GM18505 (cell line): ENCODE measurements at regions not wholly inside any gene's neighbourhood (a gene's known extent, or its start where the extent isn't known, plus 50 kb on each side); places are given as distances from the start of the nearest gene placed in this dataset.
"Not testable (repeated sequence)": the region's sequence is repeated elsewhere in the genome, so short reads cannot be mapped to it uniquely, and the experiment has no call there.

ENCODE experiments used
- ATAC-seq: cut with Tn5 transposase; IDR thresholded peaks from one replicate; pipeline ENCODE4 v1.9.1; 2021; ENCODE audit not compliant: unreplicated experiment
- POLR2A ChIP-seq: IDR thresholded peaks from 4 replicates; pipeline ENCODE4 v1.6.1; 2011; ENCODE audit warnings: borderline replicate concordance; ENCODE audit not compliant: insufficient read depth, insufficient read length; ENCODE audit errors: extremely low read depth

DNA sequence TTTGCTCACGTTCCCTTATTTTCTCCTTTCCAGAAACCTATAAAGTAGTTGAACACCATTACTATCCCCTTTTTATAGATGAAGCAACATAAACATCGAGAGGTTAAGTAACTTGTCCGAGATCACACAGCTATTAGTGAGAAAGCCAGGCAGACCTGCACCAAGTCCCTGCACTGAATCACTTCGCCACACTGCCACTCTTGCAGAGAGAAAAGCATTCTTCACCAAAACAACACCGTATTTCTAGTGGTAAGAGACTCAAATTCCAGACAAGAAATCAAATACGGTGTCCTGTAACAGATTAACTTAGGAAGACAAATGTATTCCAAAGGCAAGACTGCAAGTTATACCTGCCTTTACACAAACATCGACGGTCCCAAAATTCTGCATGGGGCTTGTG is 82.0 kb upstream of the DMRT1 start:
- no peak for TF ChIP-seq POLR2A
- no peak for ATAC-seq

DNA sequence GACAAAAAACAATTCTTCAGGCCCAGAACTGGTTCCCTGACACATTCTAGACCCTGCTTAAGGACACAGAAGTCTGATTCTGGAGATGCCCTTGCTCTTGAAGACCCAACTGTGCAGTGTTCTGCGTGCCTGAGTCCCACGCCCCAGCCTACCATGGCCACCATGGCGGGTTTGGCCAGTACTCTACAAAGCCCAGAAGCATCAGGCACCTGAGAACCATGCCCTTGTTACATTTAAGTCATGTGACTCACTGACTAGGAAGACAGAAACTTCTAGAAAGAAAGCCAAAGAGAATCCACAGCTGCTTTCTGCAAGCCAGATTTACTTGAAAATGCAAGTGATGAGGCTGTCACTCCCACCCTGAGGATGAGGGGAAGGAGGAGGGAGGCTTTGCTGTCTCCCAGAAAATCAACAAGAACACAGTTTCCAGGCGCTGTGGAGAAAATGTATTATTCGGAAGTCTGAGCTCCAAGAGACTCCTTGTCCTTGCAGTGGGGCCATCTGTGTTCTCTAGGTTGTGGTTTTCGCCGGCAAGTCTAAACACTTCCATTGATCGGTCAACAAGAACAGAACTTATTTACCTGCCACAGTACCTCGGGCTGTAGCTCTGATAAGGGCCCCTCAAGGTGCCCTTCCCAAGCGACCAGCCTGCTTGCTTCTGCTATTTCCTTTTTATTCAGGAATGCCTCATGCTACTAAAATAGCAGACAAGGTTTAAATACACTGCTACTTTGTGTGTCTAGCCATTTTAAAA is 81.3 kb upstream of the DMRT1 start:
- TF ChIP-seq POLR2A = no peak
- ATAC-seq = no peak

DNA sequence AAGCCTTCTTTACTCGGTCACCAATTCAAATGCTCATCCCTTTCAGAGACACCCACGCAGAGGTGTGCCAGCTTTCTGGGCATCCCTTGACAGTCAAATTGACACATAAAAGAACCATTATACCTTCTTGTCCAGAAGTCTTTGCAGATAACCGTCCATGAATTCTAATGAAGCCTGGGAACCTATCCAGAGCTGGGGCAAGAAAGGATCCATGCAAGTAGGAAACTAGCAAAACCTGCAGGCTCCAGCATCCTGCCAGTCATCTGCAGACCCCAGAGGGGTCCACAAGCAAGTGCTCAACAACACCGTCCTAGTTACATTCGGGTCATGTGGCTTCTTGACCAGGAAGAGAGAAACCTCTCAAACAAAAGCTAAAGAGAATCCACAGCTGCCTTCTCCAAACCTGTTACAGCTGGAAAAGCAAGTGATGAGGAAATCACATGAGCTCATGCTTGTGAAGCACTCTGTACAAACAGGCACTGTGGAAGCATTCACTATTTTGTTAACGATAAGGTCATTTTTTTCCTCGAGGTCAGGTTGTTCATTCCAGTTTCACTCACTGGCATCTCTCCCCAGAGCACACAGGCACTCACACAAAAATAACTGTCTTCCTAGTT is 80.2 kb upstream of the DMRT1 start:
- no peak for TF ChIP-seq POLR2A
- ATAC-seq = no peak

DNA sequence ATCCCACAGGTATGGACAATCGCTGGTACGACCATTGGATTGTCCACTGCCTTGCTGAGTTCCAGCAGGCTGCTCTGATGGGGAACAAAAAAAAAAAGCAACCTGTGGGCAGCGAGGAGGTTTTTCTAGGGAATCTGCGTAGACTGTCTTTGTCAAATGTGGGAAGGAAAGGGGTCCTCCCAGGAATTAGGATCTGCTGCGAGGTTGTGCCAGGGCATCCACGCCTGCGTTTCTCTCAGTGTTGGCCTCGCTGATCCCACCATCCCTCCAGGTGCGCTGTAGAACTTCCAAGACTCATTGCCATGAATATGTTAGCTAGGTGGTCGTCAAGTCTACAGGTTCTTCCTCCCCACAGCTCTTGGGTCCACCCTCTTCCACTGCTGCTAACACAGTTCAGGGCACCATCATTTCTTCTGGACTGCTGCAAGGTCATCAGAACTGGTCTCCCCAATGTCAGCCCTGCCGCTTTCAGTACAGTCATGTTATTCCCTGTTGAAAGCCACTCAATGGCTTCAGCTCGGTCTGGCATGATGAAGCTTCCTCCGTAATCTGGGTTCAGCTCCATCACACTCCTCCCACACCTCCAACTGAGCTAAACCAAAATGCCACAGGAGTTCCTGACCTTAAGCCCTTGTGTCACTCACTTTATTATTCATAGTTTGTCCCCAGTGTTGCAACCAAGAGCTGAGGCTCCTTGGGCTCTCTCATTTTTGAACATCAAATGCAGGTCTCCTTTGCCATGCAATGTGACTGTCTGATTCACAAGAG is 79.5 kb upstream of the DMRT1 start:
- no peak for ATAC-seq
- TF ChIP-seq POLR2A = no peak

DNA sequence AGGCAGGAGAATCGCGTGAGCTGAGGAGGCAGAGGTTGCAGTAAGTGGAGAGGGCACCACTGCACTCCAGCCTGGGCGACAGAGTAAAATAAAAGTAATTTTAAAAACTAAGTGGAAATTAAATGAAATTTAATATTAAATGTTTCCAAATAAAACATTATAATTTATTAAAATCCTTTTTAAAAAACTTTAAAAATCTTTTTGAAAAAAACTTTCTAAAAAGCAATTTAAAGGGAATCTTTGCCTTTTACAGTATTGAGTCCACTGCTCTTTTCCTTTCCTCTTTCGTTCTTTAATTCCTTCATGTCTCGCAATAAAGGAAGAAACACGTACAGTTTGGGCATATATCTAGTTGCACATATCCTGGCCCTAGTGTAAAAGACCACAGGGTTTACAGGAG is 77.8 kb upstream of the DMRT1 start:
- ATAC-seq = no peak
- no peak for TF ChIP-seq POLR2A

DNA sequence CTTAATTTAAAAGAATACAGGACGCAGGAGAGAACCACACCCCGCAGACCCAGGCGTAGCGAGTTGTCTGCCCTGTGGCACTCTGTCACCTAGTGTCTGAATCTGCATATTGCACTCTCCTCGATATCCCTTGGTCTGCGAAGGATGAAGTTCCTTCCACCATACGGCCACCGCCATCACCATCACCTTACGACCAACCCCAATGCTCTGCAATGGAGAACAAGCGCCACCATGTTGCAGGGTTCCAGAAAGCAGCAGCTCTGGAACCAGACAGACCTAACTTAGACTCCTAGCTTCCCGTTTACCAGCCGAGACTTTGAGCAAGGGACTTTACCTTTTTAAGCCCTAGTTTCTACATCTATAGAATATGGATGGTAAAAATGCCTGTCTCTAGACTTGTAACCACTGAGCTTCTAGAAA is 77.4 kb upstream of the DMRT1 start:
- ATAC-seq = peak; percentile 86
- no peak for TF ChIP-seq POLR2A

DNA sequence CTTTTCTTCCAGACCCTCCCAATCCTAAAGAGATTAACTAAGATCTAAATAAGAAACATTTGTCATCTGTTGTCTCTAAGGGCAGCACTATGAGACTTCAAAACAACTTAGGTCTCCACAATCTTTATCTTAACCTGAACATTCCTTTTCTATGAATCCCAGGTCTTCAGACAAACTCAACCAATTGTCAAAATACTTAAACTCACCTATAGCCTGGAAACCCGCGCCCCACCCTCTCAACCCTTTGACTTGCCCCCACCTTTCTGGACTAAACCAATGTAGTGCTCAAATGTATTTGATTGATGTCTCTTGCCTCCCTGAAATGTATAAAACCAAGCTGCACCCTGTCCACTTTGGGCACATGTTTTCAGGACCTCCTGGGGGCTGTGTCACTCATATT is 76.5 kb upstream of the DMRT1 start:
- TF ChIP-seq POLR2A = no peak
- ATAC-seq = no peak

DNA sequence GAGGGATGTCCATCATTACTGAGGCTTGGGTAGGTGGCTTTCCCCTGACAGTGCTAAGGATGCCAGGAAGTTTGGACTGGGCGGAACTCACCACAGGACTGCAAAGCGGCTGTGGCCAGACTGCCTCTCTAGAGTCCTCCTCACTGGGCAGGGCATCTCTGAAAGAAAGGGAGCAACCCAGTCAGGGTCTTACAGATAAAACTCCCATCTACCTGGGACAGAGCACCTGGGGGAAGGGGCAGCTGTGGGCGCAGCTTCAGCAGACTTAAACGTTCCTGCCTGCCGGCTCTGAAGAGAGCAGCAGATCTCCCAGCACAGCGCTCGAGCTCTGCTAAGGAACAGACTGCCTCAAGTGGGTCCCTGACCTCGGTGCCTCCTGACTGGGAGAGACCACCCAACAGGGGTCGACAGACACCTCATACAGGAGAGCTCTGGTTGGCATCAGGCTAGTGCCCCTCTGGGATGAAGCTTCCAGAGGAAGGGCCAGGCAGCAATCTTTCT is 74.4 kb upstream of the DMRT1 start:
- not testable (repeated sequence) for ATAC-seq

DNA sequence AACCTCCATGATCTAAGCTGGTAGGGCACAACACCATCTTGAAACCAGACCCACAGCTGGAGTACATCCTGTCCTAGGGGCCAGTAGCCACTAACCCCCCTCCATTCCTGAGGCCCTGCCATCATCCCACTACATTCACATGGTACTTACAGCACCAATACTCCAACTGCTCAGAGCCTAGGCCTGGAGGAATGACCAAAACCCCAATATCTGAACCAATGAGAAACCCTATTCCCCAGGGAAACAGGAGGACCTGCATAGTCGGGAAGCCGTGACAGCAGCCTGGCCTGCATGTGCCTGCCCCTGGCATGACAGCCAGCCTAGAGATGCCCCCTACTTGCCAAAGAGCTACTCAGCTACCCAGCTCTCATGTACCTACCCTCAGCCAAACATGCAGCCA is 65.4 kb upstream of the DMRT1 start:
- no peak for ATAC-seq
- TF ChIP-seq POLR2A = no peak

DNA sequence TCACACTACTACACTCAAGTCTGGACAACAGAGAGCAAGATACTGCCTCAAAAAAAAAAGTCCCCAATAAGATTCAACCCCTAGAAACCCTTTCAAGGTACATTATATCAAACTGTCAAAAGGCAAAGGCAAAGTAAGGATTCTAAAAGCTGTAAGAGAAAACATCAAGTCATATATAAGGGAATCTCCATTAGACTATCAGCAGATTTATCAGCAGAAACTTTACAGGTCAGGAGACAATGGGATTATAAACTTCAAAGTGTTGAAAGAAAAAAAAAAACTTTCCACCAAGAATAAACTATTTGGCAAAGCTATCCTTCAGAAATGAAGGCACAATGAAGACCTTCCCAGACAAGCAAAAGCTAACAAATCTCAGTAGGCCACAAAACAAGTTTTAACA is 63.5 kb upstream of the DMRT1 start:
- no peak for ATAC-seq
- TF ChIP-seq POLR2A = no peak

DNA sequence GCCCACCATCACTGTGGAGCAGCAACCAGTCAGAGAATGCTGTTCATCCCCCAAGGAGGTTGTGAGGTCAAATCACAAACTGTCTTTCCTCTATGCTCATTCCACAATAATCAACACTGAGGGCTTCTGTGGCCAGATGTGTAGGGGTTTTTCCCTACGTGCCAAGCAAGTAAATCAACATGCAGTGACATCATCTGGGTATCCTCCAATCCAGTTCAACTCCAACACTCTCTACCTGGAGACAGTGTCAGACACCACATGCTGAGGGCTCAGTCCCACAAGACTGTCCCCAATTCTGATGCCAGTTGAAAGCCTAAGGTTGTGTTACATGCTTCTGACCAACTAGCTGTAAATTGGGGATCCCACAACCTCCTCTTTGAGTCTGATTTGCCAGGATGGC is 57.3 kb upstream of the DMRT1 start:
- ATAC-seq = no peak
- no peak for TF ChIP-seq POLR2A

DNA sequence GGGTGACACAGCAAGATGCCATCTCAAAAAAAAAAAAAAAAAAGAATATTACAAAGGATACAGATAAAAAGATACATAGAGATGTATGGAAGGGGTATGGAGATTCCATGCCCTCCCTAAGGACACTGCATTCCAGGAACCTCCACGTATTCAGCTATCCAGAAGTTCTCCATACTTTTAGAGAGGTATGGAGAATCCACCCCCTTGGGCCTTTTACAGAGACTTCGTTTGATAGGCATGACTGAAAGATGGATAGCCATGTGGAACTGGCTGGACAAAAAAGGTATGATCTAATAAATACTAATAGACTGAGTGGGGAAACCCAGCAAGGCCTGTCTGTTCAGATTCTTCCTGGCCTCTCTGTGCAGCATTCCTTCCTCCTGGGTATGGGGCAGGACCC is 56.6 kb upstream of the DMRT1 start:
- ATAC-seq = no peak
- no peak for TF ChIP-seq POLR2A

DNA sequence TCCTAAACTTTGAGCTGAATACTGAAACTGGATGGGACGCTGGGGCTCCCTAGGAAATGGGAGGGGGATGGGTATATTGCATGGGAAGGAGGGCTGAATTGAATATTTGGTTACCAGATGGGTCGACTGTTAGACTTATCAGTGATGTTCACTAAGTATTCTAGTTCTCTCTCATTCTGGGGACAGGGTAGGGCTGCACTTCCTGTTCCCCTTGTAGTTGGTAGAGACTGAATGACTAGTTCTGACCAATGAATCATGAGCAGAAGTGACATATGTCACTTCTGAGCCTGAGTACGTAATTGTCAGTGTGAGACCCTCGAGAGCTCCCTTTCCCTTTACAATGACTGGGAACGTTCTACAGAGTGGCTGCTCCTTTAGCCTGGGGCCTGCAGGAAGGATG is 55.5 kb upstream of the DMRT1 start:
- ATAC-seq = no peak
- no peak for TF ChIP-seq POLR2A

DNA sequence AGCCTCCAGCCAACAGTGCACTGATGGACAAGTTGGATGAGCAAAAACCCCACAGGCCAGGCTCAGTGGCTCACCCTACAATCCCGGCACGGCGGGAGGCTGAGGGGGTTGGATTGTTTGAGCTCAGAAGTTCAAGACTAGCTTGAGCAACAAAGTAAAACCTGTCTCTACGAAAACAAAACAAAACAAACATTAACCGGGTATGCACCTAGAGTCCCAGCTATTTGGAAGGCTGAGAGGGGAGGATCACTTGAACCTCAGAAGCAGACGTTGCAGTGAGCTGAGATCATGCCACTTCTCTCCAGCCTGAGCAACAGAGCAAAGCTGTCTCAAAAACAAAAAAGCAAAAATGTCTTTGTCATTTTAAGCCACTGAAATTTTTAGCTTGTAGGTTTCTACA is 55.1 kb upstream of the DMRT1 start:
- no peak for TF ChIP-seq POLR2A
- no peak for ATAC-seq
